SK-N-MC (cell line): ENCODE measurements at regions not wholly inside any gene's neighbourhood (a gene's known extent, or its start where the extent isn't known, plus 50 kb on each side); places are given as distances from the start of the nearest gene placed in this dataset.

Source experiments
- EZH2 ChIP-seq: fragments of 200-600 bp; sonication (generic); IDR thresholded peaks from one replicate; pipeline ENCODE4 v1.6.1; 2017; ENCODE audit warnings: antibody characterized with exemption
- FOXP2 ChIP-seq: optimal IDR thresholded peaks from 2 replicates; pipeline ENCODE3; 2011; ENCODE audit warnings: mild to moderate bottlenecking, moderate library complexity; ENCODE audit not compliant: insufficient read depth; ENCODE audit errors: extremely low read length, control extremely low read depth
- POLR2AphosphoS5 ChIP-seq: IDR thresholded peaks from 2 replicates; pipeline ENCODE4 v1.6.1; 2012; ENCODE audit warnings: mild to moderate bottlenecking, low read depth, low read length, borderline replicate concordance

- TF ChIP-seq POLR2AphosphoS5 (no peak), EZH2 (no peak), FOXP2 (no peak)
Measured at GRCh38 chr9:107219486-107220077, 63.5 kb upstream of the RAD23B start.
